GM20000 (cell line): ENCODE measurements at regions not wholly inside any gene's neighbourhood (a gene's known extent, or its start where the extent isn't known, plus 50 kb on each side); places are given as distances from the start of the nearest gene placed in this dataset.

Experiments used
- DNase-seq: peaks from one replicate; pipeline ENCODE4 v3.0.0; 2012; ENCODE audit warnings: low spot score
- TF ChIP-seq, protein P1 (sequence below): IDR thresholded peaks from 2 replicates; pipeline ENCODE4 v1.5.1; 2012; ENCODE audit warnings: mild to moderate bottlenecking, control low read depth; ENCODE audit errors: extremely low read depth, missing control alignments

DNA sequence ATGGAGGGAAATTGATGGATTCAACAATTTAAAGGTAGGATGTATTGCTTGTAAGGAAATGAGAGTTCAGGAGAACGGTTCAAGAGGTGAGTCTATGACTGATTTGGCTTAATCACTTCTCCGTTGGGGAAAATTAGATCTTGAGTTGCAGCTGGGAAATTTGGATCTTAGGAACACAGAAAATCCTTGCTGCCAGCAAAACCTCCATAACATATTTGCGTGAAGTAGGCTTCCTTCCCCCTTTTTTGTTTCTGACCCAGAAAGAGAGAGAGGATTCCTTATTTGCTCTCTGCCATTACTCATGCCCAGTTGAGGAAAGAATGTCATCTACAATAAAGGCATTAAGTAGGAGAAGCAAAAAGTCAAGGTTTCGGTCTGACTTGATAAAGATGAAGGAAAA lies 73.5 kb upstream of the PDC start:
- no peak for DNase-seq
- TF ChIP-seq, protein P1, sequence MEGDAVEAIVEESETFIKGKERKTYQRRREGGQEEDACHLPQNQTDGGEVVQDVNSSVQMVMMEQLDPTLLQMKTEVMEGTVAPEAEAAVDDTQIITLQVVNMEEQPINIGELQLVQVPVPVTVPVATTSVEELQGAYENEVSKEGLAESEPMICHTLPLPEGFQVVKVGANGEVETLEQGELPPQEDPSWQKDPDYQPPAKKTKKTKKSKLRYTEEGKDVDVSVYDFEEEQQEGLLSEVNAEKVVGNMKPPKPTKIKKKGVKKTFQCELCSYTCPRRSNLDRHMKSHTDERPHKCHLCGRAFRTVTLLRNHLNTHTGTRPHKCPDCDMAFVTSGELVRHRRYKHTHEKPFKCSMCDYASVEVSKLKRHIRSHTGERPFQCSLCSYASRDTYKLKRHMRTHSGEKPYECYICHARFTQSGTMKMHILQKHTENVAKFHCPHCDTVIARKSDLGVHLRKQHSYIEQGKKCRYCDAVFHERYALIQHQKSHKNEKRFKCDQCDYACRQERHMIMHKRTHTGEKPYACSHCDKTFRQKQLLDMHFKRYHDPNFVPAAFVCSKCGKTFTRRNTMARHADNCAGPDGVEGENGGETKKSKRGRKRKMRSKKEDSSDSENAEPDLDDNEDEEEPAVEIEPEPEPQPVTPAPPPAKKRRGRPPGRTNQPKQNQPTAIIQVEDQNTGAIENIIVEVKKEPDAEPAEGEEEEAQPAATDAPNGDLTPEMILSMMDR, result no peak

DNA sequence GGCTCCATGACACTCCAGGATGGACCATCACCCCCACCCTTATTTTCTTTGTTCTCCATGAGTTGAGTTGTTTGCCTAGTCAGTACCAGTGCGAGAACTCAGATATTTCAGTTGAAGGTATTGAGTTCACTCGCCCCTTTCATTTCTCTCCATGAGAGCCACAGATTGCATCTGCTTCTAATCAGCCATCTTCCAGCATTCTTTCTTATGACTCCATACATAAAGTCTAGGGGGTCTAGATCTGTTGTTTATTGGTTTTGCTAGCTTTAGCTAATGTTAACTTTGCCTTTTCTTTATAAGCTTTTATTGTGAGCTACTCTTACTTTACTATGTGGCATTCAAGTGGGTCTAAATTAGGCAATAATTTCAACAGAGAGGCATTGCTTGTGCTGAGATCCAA lies 71.6 kb upstream of the PDC start:
- no peak for DNase-seq
- TF ChIP-seq, protein P1, result no peak

DNA sequence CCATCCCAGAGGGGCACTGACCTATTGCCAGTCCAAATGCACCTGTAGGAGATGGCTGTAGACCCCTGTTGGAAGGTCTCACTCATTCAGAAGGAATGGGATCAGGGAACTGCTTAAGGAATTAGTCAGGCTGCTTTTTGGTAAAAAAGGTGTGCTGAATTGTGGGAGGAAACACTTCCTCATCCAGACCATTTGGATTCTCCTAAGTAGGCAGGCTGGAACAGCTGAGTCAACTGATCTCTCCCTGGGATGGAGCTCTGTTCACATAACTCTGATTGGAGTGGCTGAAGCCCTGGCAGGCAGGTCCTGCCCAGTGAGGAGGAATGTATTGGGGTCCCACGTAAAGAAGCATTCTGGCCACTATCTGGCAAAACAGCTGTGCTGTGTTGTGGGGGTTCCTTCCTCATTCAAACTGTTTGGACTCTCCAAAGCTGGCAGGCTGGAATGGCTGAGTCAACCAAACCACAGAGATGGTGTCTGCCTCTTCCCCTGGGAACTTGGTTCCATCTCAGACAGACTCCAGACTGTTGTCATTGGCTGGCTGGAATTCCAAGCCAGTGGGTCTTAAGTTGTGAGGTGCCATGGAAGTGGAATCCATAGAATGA lies 70.7 kb upstream of the PDC start:
- no peak for DNase-seq
- TF ChIP-seq, protein P1, result no peak

DNA sequence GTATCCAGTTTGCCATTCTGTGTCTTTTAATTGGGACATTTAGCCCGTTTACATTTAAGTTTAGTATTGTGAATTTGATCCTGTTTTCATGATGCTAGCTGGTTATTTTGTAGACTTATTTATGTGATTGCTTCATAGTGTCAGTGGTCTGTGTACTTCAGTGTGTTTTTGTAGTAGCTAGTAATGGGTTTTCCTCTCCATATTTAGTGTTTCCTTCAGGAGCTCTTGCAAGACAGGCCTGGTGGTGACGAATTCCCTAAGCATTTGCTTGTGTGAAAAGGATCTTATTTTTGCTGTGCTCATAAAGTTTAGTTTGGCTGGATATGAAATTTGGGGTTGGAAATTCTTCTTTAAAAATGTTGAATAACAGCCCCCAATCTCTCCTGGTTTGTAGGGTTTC lies 69.2 kb upstream of the PDC start:
- TF ChIP-seq, protein P1, result no peak
- DNase-seq, result no peak

DNA sequence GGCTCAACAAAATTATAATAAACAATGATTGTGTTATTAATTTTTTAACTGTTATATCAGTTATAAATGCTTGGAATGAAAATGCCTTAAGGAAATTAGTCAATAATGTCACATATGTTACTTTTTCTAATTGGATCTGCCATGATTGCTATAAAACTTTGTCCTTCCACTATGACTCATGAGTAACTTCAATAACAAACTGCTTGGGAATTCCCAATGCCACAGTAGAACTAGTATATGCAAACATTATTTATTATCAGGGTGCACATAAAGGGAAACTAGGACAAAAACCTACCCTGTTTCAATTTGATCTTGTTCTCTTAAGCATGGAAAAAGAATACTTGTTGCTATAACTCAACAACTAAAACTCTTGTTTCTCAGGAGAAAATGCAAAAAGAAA lies 59.1 kb upstream of the PDC start:
- TF ChIP-seq, protein P1, result no peak

GRCh38 chr1:186518822-186519381 lies 58.0 kb upstream of the PDC start:
- TF ChIP-seq, protein P1, result no peak
- peak; percentile 15 for DNase-seq

More for the DNA sequence above, 59.1 kb upstream of the PDC start:
- no peak for DNase-seq

DNA sequence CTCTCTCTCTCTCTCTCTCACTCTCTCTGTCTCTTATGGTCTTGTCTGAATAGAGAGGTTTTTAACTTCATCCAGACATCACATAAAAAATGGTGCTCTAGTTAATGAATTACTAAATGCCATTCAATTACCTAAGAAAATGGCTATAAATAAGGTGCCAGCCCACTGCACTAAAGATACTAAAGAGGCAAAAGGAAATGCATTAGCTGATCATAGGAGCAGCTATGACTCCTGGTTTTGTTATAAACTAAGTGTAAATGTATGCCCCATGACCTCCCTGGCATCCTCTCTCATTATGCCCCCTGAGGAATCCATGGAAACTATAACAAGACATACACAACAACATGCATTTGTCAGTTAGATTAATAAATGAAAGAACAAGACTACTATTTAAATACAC lies 57.5 kb upstream of the PDC start:
- DNase-seq, result no peak

More for the DNA sequence above, 57.5 kb upstream of the PDC start:
- TF ChIP-seq, protein P1, result no peak
